Body of pancreas (tissue), 4 donors: ENCODE measurements at regions not wholly inside any gene's neighbourhood (a gene's known extent, or its start where the extent isn't known, plus 50 kb on each side); places are given as distances from the start of the nearest gene placed in this dataset.

Source experiments
- POLR2A ChIP-seq, 3 donors: fragments of 450-650 bp; IDR thresholded peaks; one replicate each; pipeline ENCODE4 v1.6.1; 2016; ENCODE audit warnings: antibody characterized with exemption in 3 of 3, mild to moderate bottlenecking in 2 of 3
- TF ChIP-seq, protein P1 (sequence below), 7 experiments: fragments of 450-650 bp in 4 of 7; fragments of 200-600 bp in 3 of 7; sonication (generic) in 3 of 7; IDR thresholded peaks; one replicate each; pipeline ENCODE4 v1.5.1; 2016 to 2019; ENCODE audit warnings: antibody characterized with exemption in 7 of 7

DNA sequence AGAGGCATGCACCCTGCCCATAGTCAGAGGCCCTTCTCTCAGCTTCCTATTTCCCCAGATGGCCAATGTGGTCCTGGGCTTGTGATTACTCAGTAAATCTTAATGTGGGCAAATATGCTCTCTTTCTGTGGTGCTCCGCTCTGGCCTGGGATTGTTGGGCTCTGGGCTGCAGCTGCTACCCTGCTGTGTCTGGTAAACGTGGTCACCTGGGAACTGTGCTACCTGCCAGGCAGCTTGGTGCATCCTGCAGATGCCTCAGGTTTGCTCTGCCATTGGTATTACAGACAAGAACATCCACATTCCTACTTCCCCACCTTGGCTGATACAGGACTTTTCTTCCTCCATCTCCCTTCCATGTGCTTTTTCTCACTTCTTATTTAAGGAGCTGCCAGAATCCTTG lies 611.5 kb upstream of the IMPG1 start:
- TF ChIP-seq, protein P1, sequence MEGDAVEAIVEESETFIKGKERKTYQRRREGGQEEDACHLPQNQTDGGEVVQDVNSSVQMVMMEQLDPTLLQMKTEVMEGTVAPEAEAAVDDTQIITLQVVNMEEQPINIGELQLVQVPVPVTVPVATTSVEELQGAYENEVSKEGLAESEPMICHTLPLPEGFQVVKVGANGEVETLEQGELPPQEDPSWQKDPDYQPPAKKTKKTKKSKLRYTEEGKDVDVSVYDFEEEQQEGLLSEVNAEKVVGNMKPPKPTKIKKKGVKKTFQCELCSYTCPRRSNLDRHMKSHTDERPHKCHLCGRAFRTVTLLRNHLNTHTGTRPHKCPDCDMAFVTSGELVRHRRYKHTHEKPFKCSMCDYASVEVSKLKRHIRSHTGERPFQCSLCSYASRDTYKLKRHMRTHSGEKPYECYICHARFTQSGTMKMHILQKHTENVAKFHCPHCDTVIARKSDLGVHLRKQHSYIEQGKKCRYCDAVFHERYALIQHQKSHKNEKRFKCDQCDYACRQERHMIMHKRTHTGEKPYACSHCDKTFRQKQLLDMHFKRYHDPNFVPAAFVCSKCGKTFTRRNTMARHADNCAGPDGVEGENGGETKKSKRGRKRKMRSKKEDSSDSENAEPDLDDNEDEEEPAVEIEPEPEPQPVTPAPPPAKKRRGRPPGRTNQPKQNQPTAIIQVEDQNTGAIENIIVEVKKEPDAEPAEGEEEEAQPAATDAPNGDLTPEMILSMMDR (IDR thresholded peaks at IDR 0.05) = no peak
- TF ChIP-seq POLR2A (IDR thresholded peaks at IDR 0.05) = no peak
